ENCODE measurements at regions not wholly inside any gene's neighbourhood (a gene's known extent, or its start where the extent isn't known, plus 50 kb on each side); places are given as distances from the start of the nearest gene placed in this dataset.
"Not testable (repeated sequence)": the region's sequence is repeated elsewhere in the genome, so short reads cannot be mapped to it uniquely, and the experiment has no call there.

DNA sequence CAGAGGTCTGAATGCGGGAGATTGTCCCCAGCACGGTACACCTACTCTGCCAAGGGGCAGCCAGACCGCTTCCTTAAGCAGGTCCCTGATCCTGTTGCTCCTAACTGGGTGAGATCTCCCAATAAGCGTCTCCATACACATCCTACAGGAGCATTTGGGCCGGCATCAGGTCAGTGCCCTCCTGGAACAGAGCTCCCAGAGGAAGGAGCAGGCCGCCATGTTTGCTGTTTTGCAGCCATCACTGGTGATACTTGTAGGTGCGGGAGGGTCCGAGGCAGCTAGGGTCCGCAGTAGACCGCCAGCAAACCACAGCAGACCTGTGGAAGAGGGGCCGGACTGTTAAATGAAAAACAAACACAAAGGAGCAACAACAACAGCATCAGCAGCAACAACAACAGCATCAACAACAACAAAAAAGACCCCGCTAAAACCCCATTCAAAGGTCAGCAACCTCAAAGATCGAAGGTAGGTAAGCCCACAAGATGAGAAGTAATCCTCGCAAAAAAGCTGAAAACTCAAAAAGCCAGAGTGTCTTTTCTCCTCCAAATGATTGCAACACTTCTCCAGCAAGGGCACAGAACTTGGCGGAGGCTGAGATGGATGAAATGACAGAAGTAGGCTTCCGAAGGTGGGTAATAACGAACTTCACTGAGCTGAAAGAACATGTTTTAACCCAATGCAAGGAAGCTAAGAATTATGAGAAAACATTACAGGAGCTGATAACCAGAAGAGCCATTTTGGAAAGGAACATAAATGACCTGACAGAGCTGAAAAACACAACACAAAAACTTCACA lies 79.0 kb upstream of the CDH7 start:
- DNase-seq (ENCODE audit: low read depth), result no peak

DNA sequence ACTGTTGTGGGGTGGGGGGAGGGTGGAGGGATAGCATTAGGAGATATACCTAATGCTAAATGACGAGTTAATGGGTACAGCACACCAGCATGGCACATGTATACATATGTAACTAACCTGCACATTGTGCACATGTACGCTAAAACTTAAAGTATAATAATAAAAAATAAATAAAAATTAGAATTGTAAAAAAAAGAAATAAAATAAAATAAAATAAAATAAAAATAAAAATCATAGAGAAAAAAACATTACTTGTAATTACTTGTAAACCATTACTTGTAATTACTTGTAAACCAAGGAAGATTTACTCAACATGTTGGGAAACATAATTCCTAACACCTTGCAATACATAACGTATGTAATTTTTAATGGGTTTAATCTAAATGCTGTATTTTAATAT lies 80.7 kb upstream of the CDH7 start:
- DNase-seq (ENCODE audit: low read depth), result not testable (repeated sequence)

GRCh38 chr18:65661391-65661790 lies 89.4 kb upstream of the CDH7 start:
- DNase-seq (ENCODE audit: low read depth), result no peak

GRCh38 chr18:65659912-65660311 lies 90.9 kb upstream of the CDH7 start:
- DNase-seq (ENCODE audit: low read depth), result no peak

- no peak for DNase-seq (ENCODE audit: low read depth)
Observed at GRCh38 chr18:65659312-65659711, 91.5 kb upstream of the CDH7 start.

- no peak for DNase-seq (ENCODE audit: low read depth)
Observed at GRCh38 chr18:65651192-65651591, 99.6 kb upstream of the CDH7 start.

- DNase-seq (ENCODE audit: low read depth), result no peak
Observed at GRCh38 chr18:65632236-65632635, 118.6 kb upstream of the CDH7 start.

- DNase-seq (ENCODE audit: low read depth), result no peak
Observed at GRCh38 chr18:65631766-65632165, 119.0 kb upstream of the CDH7 start.

GRCh38 chr18:65628390-65628789 lies 122.4 kb upstream of the CDH7 start:
- no peak for DNase-seq (ENCODE audit: low read depth)

DNA sequence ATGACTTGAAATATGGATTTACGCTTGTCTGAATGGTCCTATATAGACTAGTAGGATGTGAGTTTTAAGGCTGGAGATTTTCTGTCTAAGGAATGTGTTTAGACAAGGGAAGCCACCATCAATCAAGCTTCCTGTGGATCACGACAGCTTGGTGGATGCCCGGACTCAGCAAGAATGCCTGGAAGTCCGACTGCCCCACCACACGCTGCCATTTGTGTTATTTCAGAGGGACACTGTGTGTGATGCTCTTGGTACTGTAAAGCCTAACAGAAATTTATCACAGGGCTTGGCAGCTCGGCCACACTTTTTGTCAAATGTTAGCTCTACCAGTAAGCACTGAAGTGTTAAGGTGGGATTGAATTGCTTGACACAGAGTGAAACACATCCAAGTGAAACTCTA lies 127.1 kb upstream of the CDH7 start:
- no peak for DNase-seq (ENCODE audit: low read depth)

DNA sequence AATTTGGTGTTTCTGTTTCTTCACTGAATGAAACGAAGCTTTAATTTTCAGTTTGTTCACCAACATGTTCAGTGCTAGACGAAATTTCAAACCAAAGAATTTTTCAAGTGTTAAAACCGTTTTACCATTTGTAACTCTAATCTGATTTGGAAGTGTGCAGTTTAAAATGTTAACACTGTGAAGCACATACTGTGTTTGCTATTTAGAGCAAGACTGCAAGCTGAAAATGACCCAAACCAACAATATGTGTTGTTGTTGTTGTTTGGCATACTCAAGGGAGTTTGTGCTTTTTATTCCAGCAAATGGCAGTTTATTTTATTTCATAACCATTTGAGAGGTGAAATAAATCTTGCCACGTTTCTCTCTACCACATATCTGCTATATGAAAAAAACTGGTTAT lies 128.4 kb upstream of the CDH7 start:
- no peak for DNase-seq (ENCODE audit: low read depth)

DNA sequence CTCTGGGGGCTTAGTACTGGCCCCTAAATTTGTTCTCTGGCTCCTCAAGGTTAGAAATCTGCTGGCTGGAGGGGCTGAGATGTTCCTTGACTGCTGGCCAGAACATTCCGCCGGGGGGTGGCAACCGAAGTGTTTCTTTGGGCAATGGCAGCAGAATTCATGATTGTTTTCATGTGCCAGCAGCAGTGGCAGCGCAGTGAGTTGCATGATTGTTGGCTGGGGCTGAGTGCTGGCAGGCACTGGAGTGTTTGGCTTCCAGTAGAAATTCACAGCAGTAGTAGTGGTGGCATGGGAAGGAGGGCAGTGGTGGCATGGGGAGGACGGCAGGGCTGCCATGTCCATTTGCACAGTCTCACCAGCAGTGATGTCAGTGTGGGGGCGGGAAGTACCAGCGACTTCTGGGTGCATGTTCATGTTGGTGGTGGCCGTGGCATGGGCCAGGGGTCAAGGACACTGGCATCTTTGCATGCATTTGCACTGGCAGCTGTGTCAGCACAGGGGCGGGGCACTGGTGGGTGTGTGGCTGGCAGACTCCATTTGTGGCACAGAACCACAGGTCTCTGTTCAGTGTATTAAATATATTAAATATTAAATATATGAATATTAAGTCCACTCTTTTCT lies 130.6 kb upstream of the CDH7 start:
- DNase-seq (ENCODE audit: low read depth), result no peak

- DNase-seq (ENCODE audit: low read depth), result no peak
Observed at GRCh38 chr18:65610939-65611338, 139.9 kb upstream of the CDH7 start.

DNA sequence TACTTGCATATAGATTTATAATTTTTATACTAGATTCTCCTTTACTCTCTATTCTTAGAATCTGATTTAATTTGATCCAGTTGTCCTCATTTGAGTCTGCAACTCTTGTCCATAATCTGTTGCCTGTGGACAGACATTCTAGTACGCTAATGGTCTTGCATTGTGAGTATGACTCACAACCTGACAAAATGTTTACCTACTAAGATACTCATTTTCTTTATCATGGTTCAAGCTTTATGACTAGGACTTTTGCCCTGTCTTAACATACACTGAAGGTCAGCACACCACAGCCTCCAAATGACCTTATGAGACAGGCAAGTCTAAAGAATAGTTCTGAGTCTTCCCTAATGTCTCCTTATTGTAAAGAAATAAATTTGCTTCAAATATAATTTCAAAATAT lies 142.3 kb upstream of the CDH7 start:
- DNase-seq (ENCODE audit: low read depth), result no peak

DNA sequence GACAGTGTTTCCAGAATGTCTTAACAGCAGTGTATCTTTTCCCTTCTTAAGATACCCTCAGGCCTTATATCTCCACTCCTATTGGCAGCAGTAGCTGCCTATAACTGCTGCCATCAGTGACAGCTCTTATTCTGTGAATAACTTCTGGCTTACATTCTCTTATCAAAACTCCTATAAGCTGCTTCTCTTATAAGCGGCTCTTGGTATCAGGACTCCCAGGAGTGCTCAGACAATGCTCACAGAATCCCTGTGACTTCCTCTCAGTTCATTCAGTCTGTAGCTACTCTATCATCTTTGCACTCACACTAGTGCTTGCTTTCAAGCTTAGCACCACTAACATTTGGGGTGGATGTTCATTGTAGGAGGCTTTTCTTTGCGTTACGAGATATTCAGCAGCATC lies 143.7 kb upstream of the CDH7 start:
- DNase-seq (ENCODE audit: low read depth), result no peak

GRCh38 chr18:65606551-65607130 lies 144.2 kb upstream of the CDH7 start:
- DNase-seq (ENCODE audit: low read depth), result no peak

GRCh38 chr18:65605352-65605751 lies 145.5 kb upstream of the CDH7 start:
- DNase-seq (ENCODE audit: low read depth), result not testable (repeated sequence)

GRCh38 chr18:65601775-65602174 lies 149.0 kb upstream of the CDH7 start:
- DNase-seq (ENCODE audit: low read depth), result no peak

DNA sequence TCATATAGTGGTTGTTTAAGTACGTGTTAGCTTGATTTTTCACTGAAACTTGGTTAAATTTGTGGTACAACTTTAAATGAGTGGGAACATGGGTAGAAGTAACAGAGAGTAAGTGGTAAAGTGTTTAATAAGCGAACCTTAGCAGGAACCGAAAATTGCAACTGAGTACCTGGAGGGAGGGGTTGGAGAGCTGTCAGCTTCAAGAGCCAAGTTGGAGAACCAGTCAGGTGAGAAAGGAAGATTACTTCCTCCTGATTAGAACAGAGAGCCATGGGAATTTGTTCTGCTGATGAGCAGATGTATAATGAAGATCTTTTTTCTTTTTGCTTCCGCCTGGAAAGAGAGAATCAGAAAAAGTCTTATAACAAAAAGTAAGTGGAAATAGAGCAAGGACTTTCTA lies 158.4 kb upstream of the CDH7 start:
- no peak for DNase-seq (ENCODE audit: low read depth)

DNA sequence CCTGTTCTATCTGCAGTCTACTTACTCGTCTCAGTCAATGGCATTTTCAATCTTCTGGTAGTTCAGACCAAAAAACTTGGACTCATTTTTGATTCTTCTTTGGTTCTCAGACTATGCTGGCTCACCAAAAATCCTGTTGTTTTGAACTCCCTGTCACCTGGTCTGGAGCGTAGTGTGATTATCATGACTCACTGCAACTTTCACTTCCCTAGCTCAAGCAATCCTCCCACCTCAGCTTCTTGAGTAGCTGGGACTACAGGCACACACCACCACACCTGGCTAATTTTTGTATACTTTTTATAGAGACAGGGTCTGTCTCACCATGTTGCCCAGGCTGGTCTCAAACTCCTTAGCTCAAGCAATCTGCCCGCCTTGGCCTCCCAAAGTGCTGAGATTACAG lies 163.3 kb upstream of the CDH7 start:
- DNase-seq (ENCODE audit: low read depth), result no peak

- not testable (repeated sequence) for DNase-seq (ENCODE audit: low read depth)
Observed at GRCh38 chr18:65582094-65582493, 168.7 kb upstream of the CDH7 start.

- no peak for DNase-seq (ENCODE audit: low read depth)
Observed at GRCh38 chr18:65568866-65569265, 181.9 kb upstream of the CDH7 start.

DNA sequence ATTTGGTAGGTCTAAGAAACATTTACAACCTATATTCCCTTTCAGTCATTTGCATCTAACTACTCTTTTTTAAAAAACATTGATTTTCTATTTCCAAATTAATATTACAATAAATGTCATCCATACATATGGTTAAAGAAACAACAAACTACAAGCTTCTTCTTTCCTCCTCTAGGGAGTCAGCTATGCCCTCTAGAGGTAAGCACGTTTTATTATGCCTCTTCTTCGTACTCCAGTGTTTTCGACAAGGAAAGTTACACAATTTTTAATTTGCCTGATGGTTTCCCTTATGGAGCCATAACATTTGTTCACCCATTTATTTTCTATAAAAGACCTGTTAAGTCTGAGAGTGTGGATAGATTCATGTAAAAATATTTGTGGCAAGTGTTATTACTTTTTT lies 183.4 kb upstream of the CDH7 start:
- DNase-seq (ENCODE audit: low read depth), result peak; percentile 0

- no peak for DNase-seq (ENCODE audit: low read depth)
Observed at GRCh38 chr18:65548316-65548715, 202.5 kb upstream of the CDH7 start.

Measured in ELR (cell line).